Esophagus muscularis mucosa (tissue), 4 donors: ENCODE measurements at regions not wholly inside any gene's neighbourhood (a gene's known extent, or its start where the extent isn't known, plus 50 kb on each side); places are given as distances from the start of the nearest gene placed in this dataset.

Experiments used
- DNase-seq: peaks from one replicate; pipeline ENCODE4 v3.0.0-alpha.2; 2017; ENCODE audit errors: extremely low spot score
- H3K27ac ChIP-seq, 4 donors: fragments of 200-600 bp; sonication (generic); replicated peaks in 1 of 4; 1 replicate in 3 of 4; 2 replicates in 1 of 4; pipeline ENCODE4 v1.5.1; 2016 to 2019; ENCODE audit warnings: mild to moderate bottlenecking in 1 of 4
- H3K27me3 ChIP-seq, 4 donors: fragments of 200-600 bp; sonication (generic); one replicate each; pipeline versions ENCODE4 v1.5.1 to v1.6.0; 2016 to 2019
- H3K36me3 ChIP-seq, 4 donors: fragments of 200-600 bp; sonication (generic); one replicate each; pipeline ENCODE4 v1.5.1; 2016 to 2019
- H3K4me1 ChIP-seq, 4 donors: fragments of 200-600 bp; sonication (generic); one replicate each; pipeline ENCODE4 v1.5.1; 2016 to 2019
- H3K4me3 ChIP-seq, 4 donors: fragments of 200-600 bp; sonication (generic); 1 replicate in 2 of 4; 2 replicates in 2 of 4; pipeline ENCODE4 v1.5.1; 2016 to 2019; ENCODE audit warnings: mild to moderate bottlenecking in 4 of 4, moderate library complexity in 1 of 4
- H3K9me3 ChIP-seq, 4 donors: fragments of 200-600 bp; sonication (generic); 1 replicate in 3 of 4; 2 replicates in 1 of 4; pipeline ENCODE4 v1.5.1; 2016 to 2019
- CTCF ChIP-seq, 3 experiments: fragments of 200-600 bp in 2 of 3; fragments of 450-650 bp in 1 of 3; sonication (generic) in 2 of 3; IDR thresholded peaks; one replicate each; pipeline ENCODE4 v1.5.1; 2017 to 2019; ENCODE audit warnings: antibody characterized with exemption in 3 of 3, mild to moderate bottlenecking in 2 of 3, moderate library complexity in 1 of 3
- EP300 ChIP-seq: sonication (generic); formaldehyde crosslinking; IDR thresholded peaks from one replicate; pipeline ENCODE4 v1.6.1; 2017; ENCODE audit warnings: antibody characterized with exemption
- POLR2A ChIP-seq: fragments of 450-650 bp; IDR thresholded peaks from one replicate; pipeline ENCODE4 v1.6.1; 2017; ENCODE audit warnings: antibody characterized with exemption, moderate library complexity, mild to moderate bottlenecking, low read depth
- POLR2AphosphoS5 ChIP-seq, 2 donors: sonication (generic); formaldehyde crosslinking; IDR thresholded peaks; one replicate each; pipeline ENCODE4 v1.6.1; 2017; ENCODE audit warnings: antibody characterized with exemption in 2 of 2
- WGBS: methylation state at CpG from one replicate; pipeline ENCODE4 v1.1.5; 2018; 5-methylcytosine and 5-hydroxymethylcytosine counted together
- intact Hi-C: fragments of 100-400 bp; cut with DNase I; formaldehyde crosslinking; loops from one replicate; pipeline ENCODE4 v1.15.1; 2023

- H3K9me3 ChIP-seq, result no peaks in the 10 kb centered on the region
- H3K4me1 ChIP-seq, result no peaks in the 10 kb centered on the region
- WGBS, result 73% methylated on average over 1 of the region's 1 CpG
- TF ChIP-seq EP300 (no peak), POLR2A (no peak), POLR2AphosphoS5 (IDR thresholded peaks at IDR 0.05) (no peak), CTCF (IDR thresholded peaks at IDR 0.05) (no peak)
- no peaks in the 10 kb centered on the region for H3K27me3 ChIP-seq
- no peak overlapping the region for H3K4me3 ChIP-seq
- DNase-seq, result no peak
- H3K27ac ChIP-seq, result no peak overlapping the region
- intact Hi-C loops, result no loop called here
- no peaks in the 10 kb centered on the region for H3K36me3 ChIP-seq
These were observed 208.4 kb downstream of the OMA1 start for GRCh38 chr1:58338081-58338480.

GRCh38 chr1:58333511-58333910 is 213.0 kb downstream of the OMA1 start:
- Histone ChIP-seq H3K27me3 (no peaks in the 10 kb centered on the region), H3K4me3 (no peak overlapping the region), H3K27ac (no peak overlapping the region), H3K9me3 (no peaks in the 10 kb centered on the region), H3K36me3 (no peaks in the 10 kb centered on the region), H3K4me1 (no peaks in the 10 kb centered on the region)
- intact Hi-C loops, result no loop called here
- DNase-seq, result no peak
- 96% methylated on average over 1 of the region's 1 CpG for WGBS
- no peak for TF ChIP-seq EP300
- no peak for TF ChIP-seq CTCF (IDR thresholded peaks at IDR 0.05)
- TF ChIP-seq POLR2A, result no peak
- no peak for TF ChIP-seq POLR2AphosphoS5 (IDR thresholded peaks at IDR 0.05)

- TF ChIP-seq CTCF (IDR thresholded peaks at IDR 0.05) (no peak), EP300 (no peak), POLR2A (no peak), POLR2AphosphoS5 (IDR thresholded peaks at IDR 0.05) (no peak)
- no peaks in the 10 kb centered on the region for H3K9me3 ChIP-seq
- no peak for DNase-seq
- no peak overlapping the region for H3K27ac ChIP-seq
- no peaks in the 10 kb centered on the region for H3K27me3 ChIP-seq
- no peak overlapping the region for H3K4me3 ChIP-seq
- 95% methylated on average over 1 of the region's 1 CpG for WGBS
- no peaks in the 10 kb centered on the region for H3K4me1 ChIP-seq
- H3K36me3 ChIP-seq, result no peaks in the 10 kb centered on the region
- intact Hi-C loops, result no loop called here
These were observed 215.4 kb downstream of the OMA1 start for GRCh38 chr1:58331156-58331555.

- TF ChIP-seq CTCF (IDR thresholded peaks at IDR 0.05), result no peak
- TF ChIP-seq POLR2A, result no peak
- TF ChIP-seq POLR2AphosphoS5 (IDR thresholded peaks at IDR 0.05), result no peak
- no peak for TF ChIP-seq EP300
- WGBS, result 65% methylated on average over 6 of the region's 6 CpGs
These were observed 220.7 kb downstream of the OMA1 start for GRCh38 chr1:58325866-58326265.

GRCh38 chr1:58324558-58324957 is 222.0 kb downstream of the OMA1 start:
- Histone ChIP-seq H3K9me3 (peaks cover 0 to 5% (median 2%) of the 10 kb centered on the region in 4 donors), H3K27ac (no peak overlapping the region), H3K36me3 (peaks cover 0 to 4% (median 0%) of the 10 kb centered on the region in 4 donors), H3K27me3 (no peaks in the 10 kb centered on the region), H3K4me1 (no peaks in the 10 kb centered on the region), H3K4me3 (no peak overlapping the region)
- no peak for TF ChIP-seq POLR2AphosphoS5 (IDR thresholded peaks at IDR 0.05)
- no peak for TF ChIP-seq EP300
- TF ChIP-seq POLR2A, result no peak
- intact Hi-C loops, result no loop called here
- WGBS, result 94% methylated on average over 2 of the region's 2 CpGs
- no peak for DNase-seq

More at GRCh38 chr1:58325866-58326265, 220.7 kb downstream of the OMA1 start:
- Histone ChIP-seq H3K4me1 (no peaks in the 10 kb centered on the region), H3K27me3 (no peaks in the 10 kb centered on the region), H3K27ac (no peak overlapping the region), H3K9me3 (peaks cover 0 to 5% (median 2%) of the 10 kb centered on the region in 4 donors), H3K36me3 (peaks cover 0 to 4% (median 0%) of the 10 kb centered on the region in 4 donors), H3K4me3 (no peak overlapping the region)
- no peak for DNase-seq
- intact Hi-C loops, result no loop called here
